Parathyroid adenoma (tissue), 2 donors: ENCODE measurements at regions not wholly inside any gene's neighbourhood (a gene's known extent, or its start where the extent isn't known, plus 50 kb on each side); places are given as distances from the start of the nearest gene placed in this dataset.

Source experiments
- H2AFZ ChIP-seq: fragments of 300-600 bp; sonication (generic); one replicate; pipeline ENCODE4 v1.7.0; 2017; ENCODE audit warnings: antibody characterized with exemption, mild to moderate bottlenecking
- H3K27ac ChIP-seq: fragments of 300-600 bp; sonication (generic); one replicate; pipeline ENCODE4 v1.7.0; 2017
- H3K27me3 ChIP-seq: fragments of 300-600 bp; sonication (generic); one replicate; pipeline ENCODE4 v1.7.0; 2017; ENCODE audit warnings: low read length; ENCODE audit not compliant: control insufficient read depth, insufficient read depth
- H3K36me3 ChIP-seq: fragments of 300-600 bp; sonication (generic); one replicate; pipeline ENCODE4 v1.7.0; 2017; ENCODE audit warnings: low read length; ENCODE audit not compliant: control insufficient read depth, insufficient read depth
- H3K4me1 ChIP-seq: fragments of 300-600 bp; sonication (generic); one replicate; pipeline ENCODE4 v1.7.0; 2017; ENCODE audit warnings: control low read depth
- H3K4me2 ChIP-seq: fragments of 300-600 bp; sonication (generic); one replicate; pipeline ENCODE4 v1.7.0; 2017; ENCODE audit warnings: low read length
- H3K4me3 ChIP-seq: fragments of 300-600 bp; sonication (generic); one replicate; pipeline ENCODE4 v1.7.0; 2017; ENCODE audit warnings: low read depth, low read length
- H3K79me2 ChIP-seq: fragments of 300-600 bp; sonication (generic); one replicate; pipeline ENCODE4 v1.7.0; 2017; ENCODE audit warnings: control low read depth
- H3K9ac ChIP-seq: fragments of 300-600 bp; sonication (generic); one replicate; pipeline ENCODE4 v1.7.0; 2017; ENCODE audit warnings: mild to moderate bottlenecking
- H3K9me3 ChIP-seq: fragments of 300-600 bp; sonication (generic); one replicate; pipeline ENCODE4 v1.7.0; 2017; ENCODE audit warnings: low read length; ENCODE audit not compliant: control insufficient read depth
- TF ChIP-seq, protein P1 (sequence below): fragments of 300-600 bp; sonication (generic); IDR thresholded peaks from one replicate; pipeline ENCODE4 v1.7.0; 2017; ENCODE audit warnings: antibody characterized with exemption, mild to moderate bottlenecking
- donor health status: primary hyperparathyroidism.

DNA sequence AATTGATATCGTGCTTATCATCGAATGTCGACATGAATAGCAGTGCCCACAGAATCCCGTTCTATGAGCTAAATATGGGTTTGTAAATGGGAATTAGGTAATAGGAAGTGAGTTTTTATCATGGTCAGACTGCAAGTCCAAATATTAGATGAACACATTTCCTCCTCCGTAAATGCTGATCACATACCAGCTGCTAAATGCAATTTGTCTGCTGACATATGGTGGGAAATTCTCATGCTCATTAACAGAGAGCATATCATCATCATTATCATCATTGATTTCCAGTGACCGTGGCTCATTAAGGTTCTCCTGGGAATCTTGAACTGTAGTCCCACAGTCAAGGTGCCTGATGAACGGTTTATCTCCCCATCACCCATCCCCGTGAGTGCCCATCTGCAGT is 998.8 kb upstream of the TMEM132C start:
- Histone ChIP-seq H2AFZ (no peak overlapping the region), H3K9ac (no peak overlapping the region), H3K4me1 (no peaks in the 10 kb centered on the region), H3K27ac (no peak overlapping the region), H3K9me3 (no peaks in the 10 kb centered on the region), H3K27me3 (no peaks in the 10 kb centered on the region), H3K36me3 (no peaks in the 10 kb centered on the region), H3K79me2 (no peaks in the 10 kb centered on the region), H3K4me3 (no peak overlapping the region), H3K4me2 (no peak overlapping the region)
- TF ChIP-seq, protein P1, sequence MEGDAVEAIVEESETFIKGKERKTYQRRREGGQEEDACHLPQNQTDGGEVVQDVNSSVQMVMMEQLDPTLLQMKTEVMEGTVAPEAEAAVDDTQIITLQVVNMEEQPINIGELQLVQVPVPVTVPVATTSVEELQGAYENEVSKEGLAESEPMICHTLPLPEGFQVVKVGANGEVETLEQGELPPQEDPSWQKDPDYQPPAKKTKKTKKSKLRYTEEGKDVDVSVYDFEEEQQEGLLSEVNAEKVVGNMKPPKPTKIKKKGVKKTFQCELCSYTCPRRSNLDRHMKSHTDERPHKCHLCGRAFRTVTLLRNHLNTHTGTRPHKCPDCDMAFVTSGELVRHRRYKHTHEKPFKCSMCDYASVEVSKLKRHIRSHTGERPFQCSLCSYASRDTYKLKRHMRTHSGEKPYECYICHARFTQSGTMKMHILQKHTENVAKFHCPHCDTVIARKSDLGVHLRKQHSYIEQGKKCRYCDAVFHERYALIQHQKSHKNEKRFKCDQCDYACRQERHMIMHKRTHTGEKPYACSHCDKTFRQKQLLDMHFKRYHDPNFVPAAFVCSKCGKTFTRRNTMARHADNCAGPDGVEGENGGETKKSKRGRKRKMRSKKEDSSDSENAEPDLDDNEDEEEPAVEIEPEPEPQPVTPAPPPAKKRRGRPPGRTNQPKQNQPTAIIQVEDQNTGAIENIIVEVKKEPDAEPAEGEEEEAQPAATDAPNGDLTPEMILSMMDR, result no peak

DNA sequence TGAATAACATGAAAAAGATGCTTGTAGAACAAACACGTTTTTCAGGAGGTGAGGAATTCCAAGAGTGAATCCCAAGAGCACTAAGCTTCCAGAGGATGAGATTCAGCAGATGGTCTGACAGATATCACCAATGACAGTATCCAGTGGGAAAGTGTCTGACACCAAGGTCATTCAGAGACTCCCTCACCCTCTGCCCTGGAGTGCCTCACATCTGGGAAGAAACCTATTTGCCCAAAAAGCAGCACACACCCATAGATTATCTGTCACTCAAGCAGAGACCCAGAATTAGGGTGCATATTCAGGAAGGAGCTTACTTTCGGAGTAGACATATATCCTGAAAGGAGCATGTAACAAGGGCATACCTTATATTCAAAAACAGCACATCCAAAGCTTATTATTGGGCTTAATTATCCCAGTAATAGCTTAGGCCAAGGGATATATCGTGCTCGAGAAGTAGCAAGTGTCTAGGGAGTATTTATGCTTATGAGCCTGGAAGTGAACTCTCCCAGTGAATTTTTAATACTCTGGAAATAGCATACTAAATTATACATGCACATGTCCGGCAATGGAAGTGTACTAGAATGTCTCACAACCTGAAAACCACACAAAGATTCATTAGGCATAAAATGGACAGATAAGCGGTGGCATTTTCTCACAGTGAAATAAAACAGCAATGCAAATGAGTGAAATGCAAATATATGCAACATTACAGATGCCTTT is 998.1 kb upstream of the TMEM132C start:
- TF ChIP-seq, protein P1, result no peak
- Histone ChIP-seq H2AFZ (no peak overlapping the region), H3K36me3 (no peaks in the 10 kb centered on the region), H3K9me3 (no peaks in the 10 kb centered on the region), H3K27ac (no peak overlapping the region), H3K27me3 (no peaks in the 10 kb centered on the region), H3K4me3 (no peak overlapping the region), H3K9ac (no peak overlapping the region), H3K4me2 (no peak overlapping the region), H3K79me2 (no peaks in the 10 kb centered on the region), H3K4me1 (no peaks in the 10 kb centered on the region)

DNA sequence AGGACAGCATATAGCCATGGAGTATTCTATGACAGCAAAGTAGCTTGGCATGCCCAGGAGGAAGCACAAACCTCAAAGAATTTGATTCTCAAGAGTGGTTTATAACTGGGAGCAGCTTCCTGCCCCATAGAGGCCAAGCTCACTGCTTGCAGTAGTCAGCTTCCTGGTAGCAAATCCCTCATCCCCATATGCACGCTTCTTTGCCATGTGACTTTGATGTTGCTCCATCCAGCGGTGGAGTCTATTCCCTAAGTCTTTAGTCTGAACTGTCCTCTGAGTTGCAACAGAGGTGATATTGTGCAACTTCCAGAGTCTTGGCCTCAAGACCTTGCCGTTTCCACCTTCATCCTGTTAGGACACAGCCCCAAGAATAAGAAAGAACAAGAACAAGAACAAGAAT is 996.8 kb upstream of the TMEM132C start:
- Histone ChIP-seq H3K4me1 (no peaks in the 10 kb centered on the region), H3K4me2 (no peak overlapping the region), H3K9ac (no peak overlapping the region), H3K27me3 (no peaks in the 10 kb centered on the region), H3K27ac (no peak overlapping the region), H3K4me3 (no peak overlapping the region), H3K9me3 (no peaks in the 10 kb centered on the region), H3K79me2 (no peaks in the 10 kb centered on the region), H3K36me3 (no peaks in the 10 kb centered on the region), H2AFZ (no peak overlapping the region)
- TF ChIP-seq, protein P1, result no peak

DNA sequence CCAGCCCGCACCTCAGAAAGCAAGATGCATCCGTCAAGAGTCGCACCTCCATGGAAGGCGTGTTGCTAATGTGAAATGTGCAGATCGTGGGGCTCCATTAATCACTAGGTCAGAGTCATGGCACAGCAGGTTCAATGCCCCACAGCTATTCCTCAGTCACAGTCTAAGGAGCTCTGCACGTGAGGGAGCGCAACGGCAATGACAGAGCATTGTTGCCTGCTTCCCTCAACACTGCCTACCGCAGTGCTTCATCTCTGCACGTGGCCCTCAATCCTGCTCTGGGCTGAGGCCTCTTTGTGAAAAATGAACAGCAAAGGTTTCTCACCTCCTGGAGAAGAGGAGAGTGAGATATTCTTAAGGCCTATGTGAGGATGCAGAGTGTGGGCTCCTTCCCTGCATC is 995.2 kb upstream of the TMEM132C start:
- no peak overlapping the region for H2AFZ ChIP-seq
- H3K4me3 ChIP-seq, result no peak overlapping the region
- no peak overlapping the region for H3K4me2 ChIP-seq
- TF ChIP-seq, protein P1, result no peak
- no peak overlapping the region for H3K27ac ChIP-seq
- no peak overlapping the region for H3K9ac ChIP-seq
- no peaks in the 10 kb centered on the region for H3K79me2 ChIP-seq
- no peaks in the 10 kb centered on the region for H3K9me3 ChIP-seq
- H3K4me1 ChIP-seq, result no peaks in the 10 kb centered on the region
- H3K27me3 ChIP-seq, result no peaks in the 10 kb centered on the region
- no peaks in the 10 kb centered on the region for H3K36me3 ChIP-seq

DNA sequence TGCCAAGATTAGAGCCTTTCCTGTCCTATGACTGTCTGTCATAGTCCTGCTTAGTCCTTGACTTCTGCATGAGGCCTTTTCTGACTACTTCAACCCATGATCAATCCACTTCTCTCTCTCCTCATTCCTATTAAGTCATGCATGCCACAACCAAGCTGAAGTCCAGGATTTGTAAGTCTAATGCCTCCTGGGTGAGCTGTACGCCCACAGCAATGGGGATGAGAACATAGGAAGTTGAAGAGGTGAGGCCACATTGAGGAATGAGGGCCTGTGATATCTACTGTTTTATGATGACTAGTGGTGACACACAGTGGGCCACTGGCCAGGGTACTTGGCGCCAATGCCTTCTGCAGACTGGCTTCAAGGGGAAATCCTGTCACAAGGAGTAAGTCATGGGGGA is 994.1 kb upstream of the TMEM132C start:
- TF ChIP-seq, protein P1, result no peak
- Histone ChIP-seq H3K9ac (no peak overlapping the region), H3K27ac (no peak overlapping the region), H3K79me2 (no peaks in the 10 kb centered on the region), H3K4me2 (no peak overlapping the region), H3K4me3 (no peak overlapping the region), H3K27me3 (no peaks in the 10 kb centered on the region), H3K9me3 (no peaks in the 10 kb centered on the region), H2AFZ (no peak overlapping the region), H3K4me1 (no peaks in the 10 kb centered on the region), H3K36me3 (no peaks in the 10 kb centered on the region)
